ENCODE measurements at regions not wholly inside any gene's neighbourhood (a gene's known extent, or its start where the extent isn't known, plus 50 kb on each side); places are given as distances from the start of the nearest gene placed in this dataset.

GRCh38 chr11:71076525-71077304 lies 175.7 kb downstream of the SHANK2 start:
- no peak for DNase-seq (ENCODE audit: low spot score)

DNA sequence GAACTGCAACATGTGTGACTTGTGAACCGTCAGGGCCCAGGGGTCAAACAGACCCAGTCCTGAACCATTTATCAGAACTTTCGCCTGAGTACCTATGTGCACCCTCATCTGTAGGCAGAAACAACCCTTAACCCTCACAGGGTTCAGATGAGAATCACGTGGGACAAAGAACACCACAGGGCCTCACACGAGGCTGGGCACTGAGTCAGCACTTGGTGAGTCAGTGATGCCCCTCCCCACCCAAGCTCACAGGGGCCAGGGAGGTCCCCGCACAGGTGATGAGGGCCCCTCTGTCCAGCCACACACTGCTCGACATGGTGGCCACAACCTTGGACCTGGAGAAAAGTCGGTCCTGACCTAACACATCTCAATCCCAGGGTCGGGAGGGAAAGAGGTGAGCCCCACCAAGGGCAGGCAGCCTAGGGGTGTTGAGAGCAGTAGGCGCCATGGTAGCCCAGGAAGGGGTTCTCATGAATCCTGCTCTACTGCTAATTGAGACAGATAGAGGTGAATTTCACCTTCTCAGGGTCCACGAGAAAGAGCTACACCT lies 176.4 kb downstream of the SHANK2 start:
- DNase-seq (ENCODE audit: low spot score) = no peak

- DNase-seq (ENCODE audit: low spot score) = no peak
Measured at GRCh38 chr11:71075116-71075720, 177.2 kb downstream of the SHANK2 start.

- DNase-seq (ENCODE audit: low spot score) = no peak
Measured at GRCh38 chr11:71071736-71072509, 180.5 kb downstream of the SHANK2 start.

GRCh38 chr11:71070490-71071453 lies 181.6 kb downstream of the SHANK2 start:
- DNase-seq (ENCODE audit: low spot score) = no peak

DNA sequence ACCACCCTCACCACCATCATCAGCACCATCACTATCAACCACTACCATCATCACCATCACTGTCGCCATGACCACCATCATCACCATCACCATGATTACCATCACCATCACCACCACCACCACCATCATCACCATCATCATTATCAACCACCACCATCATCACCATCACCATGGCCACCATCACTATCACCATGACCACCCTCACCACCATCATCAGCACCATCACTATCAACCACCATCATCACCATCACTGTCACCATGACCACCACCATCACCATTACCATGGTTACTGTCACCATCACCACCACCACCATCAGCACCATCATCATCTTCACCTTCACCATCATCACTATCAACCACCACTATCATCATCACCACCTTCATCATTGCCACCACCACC lies 183.4 kb downstream of the SHANK2 start:
- DNase-seq (ENCODE audit: low spot score) = no peak

- no peak for DNase-seq (ENCODE audit: low spot score)
Measured at GRCh38 chr11:71067753-71068152, 184.6 kb downstream of the SHANK2 start.

GRCh38 chr11:71066311-71066710 lies 186.1 kb downstream of the SHANK2 start:
- no peak for DNase-seq (ENCODE audit: low spot score)

DNA sequence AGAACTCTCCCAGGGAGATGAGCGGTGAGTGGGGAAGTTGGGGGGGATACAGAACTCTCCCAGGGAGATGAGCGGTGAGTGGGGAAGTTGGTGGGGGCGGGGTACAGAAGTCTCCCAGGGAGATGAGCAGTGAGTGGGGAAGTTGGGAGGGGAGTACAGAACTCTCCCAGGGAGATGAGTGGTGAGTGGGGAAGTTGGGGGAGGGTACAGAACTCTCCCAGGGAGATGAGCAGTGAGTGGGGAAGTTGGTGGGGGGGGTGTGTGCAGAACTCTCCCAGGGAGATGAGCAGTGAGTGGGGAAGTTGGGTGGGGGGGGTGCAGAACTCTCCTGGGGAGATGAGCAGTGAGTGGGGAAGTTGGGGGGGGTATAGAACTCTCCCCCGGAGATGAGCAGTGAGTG lies 186.5 kb downstream of the SHANK2 start:
- DNase-seq (ENCODE audit: low spot score) = no peak

DNA sequence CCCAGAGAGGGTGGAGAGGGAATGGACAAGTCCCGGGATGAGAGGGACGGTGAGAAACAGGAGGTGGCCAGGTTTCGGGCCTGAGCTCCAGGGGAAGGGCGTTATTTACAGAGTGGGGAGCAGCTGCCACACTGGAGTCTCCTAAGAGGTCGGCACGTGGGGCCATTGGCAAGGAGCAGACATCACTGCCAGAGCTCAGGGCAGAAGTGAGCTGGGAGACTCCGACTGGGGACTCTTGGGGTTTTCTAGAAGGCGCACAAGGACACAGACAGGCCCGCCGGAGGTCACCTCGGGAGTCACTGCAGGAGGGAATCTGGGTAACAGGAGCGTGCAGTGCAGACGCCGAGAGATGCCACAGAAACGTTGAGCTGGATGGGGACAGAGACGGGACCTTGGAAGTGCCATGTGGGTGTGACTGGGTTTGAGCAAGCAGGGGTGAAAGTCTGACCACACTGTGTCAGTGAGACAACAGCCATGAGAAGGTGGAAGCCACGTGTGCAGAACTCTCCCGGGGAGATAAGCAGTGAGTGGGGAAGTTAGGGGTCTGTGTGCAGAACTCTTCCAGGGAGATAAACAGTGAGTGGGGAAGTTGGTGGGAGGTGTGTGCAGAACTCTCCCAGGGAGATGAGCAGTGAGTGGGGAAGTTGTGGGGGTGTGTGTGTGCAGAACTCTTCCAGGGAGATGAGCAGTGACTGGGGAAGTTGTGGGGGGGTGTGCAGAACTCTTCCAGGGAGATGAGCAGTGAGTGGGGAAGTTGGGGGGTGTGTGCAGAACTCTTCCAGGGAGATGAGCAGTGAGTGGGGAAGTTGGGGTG lies 187.5 kb downstream of the SHANK2 start:
- DNase-seq (ENCODE audit: low spot score) = no peak

GRCh38 chr11:71064183-71064582 lies 188.2 kb downstream of the SHANK2 start:
- DNase-seq (ENCODE audit: low spot score) = no peak

DNA sequence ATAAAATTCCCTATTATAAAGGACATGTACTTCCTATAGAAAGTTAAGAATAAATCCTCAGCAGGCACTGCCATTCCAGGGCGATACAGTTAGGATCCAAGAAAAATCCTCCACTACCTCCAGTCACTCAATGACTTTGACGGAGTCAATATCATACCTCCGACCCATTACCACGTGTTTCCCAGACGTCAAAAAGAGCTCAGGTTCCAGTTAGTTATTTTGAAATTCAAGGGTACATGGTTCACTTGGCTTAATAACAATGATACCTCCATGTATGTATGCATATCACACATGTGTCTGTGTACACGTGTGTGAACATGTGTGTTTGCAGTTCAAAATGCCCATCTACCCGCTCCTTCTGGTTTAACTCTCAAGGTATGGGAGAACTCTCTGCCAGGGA lies 189.2 kb downstream of the SHANK2 start:
- DNase-seq (ENCODE audit: low spot score) = no peak

- DNase-seq (ENCODE audit: low spot score) = no peak
Measured at GRCh38 chr11:71062199-71062598, 190.2 kb downstream of the SHANK2 start.

DNA sequence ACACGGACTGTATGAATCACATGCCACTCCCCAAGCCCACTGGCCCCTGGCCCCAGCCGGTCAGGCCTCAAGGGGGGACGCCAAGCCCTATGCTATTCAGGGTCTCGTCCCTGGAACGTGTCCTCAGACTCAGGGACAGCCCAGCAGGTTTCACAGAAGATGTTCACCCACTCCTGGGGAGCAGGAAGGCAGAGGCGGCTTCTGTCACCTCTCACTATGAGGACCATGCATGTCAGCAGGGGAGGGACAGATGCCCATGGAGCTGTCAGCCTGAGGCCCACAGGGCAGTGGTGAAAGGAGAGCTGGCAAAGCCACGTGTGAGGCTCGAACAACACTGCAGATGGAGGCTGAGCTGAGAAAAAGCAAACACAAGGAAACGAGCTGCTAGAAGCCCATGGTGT lies 192.0 kb downstream of the SHANK2 start:
- no peak for DNase-seq (ENCODE audit: low spot score)

DNA sequence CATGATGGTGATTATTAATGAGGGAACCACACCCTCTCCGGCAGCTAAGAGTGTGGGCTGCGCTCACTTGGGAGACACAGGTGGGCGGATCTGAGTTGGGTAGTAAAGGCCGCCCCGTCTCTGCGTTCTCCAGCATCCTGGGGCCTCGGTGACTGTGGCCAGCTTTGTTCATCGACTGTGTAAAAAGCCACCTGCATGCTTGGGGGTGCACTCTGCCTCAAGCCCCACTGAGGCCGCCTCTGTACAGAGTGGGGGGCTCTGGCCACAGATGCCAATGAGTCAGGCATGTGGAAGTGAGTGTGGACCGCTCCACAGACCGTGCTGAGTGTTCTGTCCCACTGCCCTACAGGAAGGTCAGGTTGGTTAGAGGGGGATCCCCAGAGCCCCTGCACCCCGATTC lies 192.7 kb downstream of the SHANK2 start:
- no peak for DNase-seq (ENCODE audit: low spot score)

GRCh38 chr11:71055925-71056324 lies 196.5 kb downstream of the SHANK2 start:
- DNase-seq (ENCODE audit: low spot score) = no peak
